Psoas muscle (tissue), 7 donors: ENCODE measurements at regions not wholly inside any gene's neighbourhood (a gene's known extent, or its start where the extent isn't known, plus 50 kb on each side); places are given as distances from the start of the nearest gene placed in this dataset.

Experiments
- ATAC-seq, 4 donors: fragments of 200-7000 bp; cut with Tn5 transposase; one replicate each; pipeline ENCODE4 v1.9.1; 2020; ENCODE audit warnings: moderate library complexity in 3 of 4, mild to moderate bottlenecking in 2 of 4
- DNase-seq, 2 donors: peaks; one replicate each; pipeline ENCODE4 v3.0.0-alpha.2; 2020
- H3K27ac ChIP-seq: fragments of 200-600 bp; one replicate; pipeline ENCODE4 v1.8.0; 2022
- H3K27me3 ChIP-seq, 3 donors: fragments of 200-600 bp in 1 of 3; one replicate each; pipeline versions ENCODE4 v1.6.1 to v1.8.0; 2013 to 2022; ENCODE audit warnings: low read length in 2 of 3, mild to moderate bottlenecking in 2 of 3, moderate library complexity in 1 of 3; ENCODE audit not compliant: insufficient read depth in 3 of 3
- H3K36me3 ChIP-seq, 2 donors: fragments of 200-600 bp in 1 of 2; one replicate each; pipeline versions ENCODE4 v1.6.1 to v1.8.0; 2013 to 2022; ENCODE audit warnings: low read depth in 1 of 2, mild to moderate bottlenecking in 1 of 2, moderate library complexity in 1 of 2; ENCODE audit not compliant: insufficient read depth in 1 of 2
- H3K4me1 ChIP-seq: fragments of 200-600 bp; one replicate; pipeline ENCODE4 v1.8.0; 2022
- H3K4me3 ChIP-seq: fragments of 200-600 bp; one replicate; pipeline ENCODE4 v1.8.0; 2022; ENCODE audit warnings: mild to moderate bottlenecking
- H3K9me3 ChIP-seq: fragments of 200-600 bp; one replicate; pipeline ENCODE4 v1.8.0; 2022
- WGBS, 3 donors: extraction: QIAGEN DNeasy Blood & Tissue Kit; methylation state at CpG; one replicate each; pipeline versions ENCODE4 v1.1.6 to v1.1.7; 2013; 5-methylcytosine and 5-hydroxymethylcytosine counted together
- intact Hi-C, 2 donors: fragments of 100-400 bp; cut with DNase I; formaldehyde crosslinking; loops; one replicate each; pipeline versions ENCODE4 v1.11.0 to v1.14.2; 2022
- TF ChIP-seq, protein P1 (sequence below): fragments of 200-600 bp; IDR thresholded peaks from one replicate; pipeline ENCODE4 v1.8.0; 2022; ENCODE audit warnings: antibody characterized with exemption
- donor health status: healthy with polysubstance abuse.
- donor health status: DM: no; HTN: no; CAD: no; lungs with moderate emphysema.
- donor health status: Bipolar disorder and iron deficiency.
- donor health status: healthy.
- donor health status: DM: yes; HTN: yes; CAD: no.
- donor health status: DM: no; HTN: no; CAD: no.
- donor health status: DM: yes; HTN: yes; CAD: no.

DNA sequence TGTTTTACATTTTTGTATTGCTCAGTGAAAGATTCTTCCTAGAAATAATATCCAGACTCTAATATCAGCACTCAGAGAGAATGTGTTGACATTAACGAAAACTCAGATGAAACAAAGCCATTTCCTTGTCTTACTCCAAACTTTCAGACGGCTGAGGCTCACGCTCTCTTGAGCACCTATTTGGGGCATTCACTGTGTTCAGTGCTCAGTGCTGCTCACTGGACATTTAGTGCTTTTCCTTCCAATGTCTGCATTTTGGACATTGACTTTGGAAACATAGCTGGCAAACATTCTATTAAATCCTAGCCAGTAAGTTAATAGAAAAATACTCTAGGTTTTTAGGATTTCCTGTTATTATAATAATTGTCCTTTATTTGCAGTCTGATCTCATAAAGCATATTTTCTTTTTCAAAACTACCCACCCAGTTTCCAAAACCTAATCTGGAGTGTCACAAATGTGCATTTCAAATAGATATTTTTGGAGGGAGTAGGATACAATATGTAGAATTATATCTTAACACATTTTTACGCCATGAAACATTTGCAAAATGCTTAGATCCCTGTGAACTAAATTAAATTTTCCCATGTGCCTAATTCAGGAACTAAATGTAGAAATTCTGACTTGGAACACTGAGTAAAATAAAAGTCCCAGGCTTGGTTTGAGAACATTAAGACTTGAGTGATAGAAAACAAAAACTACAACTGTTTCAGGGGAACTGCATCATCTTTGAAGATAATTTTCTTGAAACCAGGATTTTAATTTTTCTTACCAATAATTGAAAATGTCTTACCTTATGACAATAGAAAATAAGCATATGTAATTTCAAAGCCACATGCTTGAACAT is 91.7 kb upstream of the B3GAT2 start:
- Histone ChIP-seq H3K27ac (no peak overlapping the region), H3K36me3 (no peaks in the 10 kb centered on the region), H3K27me3 (no peaks in the 10 kb centered on the region), H3K9me3 (no peaks in the 10 kb centered on the region), H3K4me1 (no peaks in the 10 kb centered on the region), H3K4me3 (no peak overlapping the region)
- WGBS, 3 donors: 58 to 75% (median 69%) methylated on average over 4 of the region's 4 CpGs
- ATAC-seq (no peak), DNase-seq (no peak)
- intact Hi-C loops: no loop called here
- TF ChIP-seq, protein P1, sequence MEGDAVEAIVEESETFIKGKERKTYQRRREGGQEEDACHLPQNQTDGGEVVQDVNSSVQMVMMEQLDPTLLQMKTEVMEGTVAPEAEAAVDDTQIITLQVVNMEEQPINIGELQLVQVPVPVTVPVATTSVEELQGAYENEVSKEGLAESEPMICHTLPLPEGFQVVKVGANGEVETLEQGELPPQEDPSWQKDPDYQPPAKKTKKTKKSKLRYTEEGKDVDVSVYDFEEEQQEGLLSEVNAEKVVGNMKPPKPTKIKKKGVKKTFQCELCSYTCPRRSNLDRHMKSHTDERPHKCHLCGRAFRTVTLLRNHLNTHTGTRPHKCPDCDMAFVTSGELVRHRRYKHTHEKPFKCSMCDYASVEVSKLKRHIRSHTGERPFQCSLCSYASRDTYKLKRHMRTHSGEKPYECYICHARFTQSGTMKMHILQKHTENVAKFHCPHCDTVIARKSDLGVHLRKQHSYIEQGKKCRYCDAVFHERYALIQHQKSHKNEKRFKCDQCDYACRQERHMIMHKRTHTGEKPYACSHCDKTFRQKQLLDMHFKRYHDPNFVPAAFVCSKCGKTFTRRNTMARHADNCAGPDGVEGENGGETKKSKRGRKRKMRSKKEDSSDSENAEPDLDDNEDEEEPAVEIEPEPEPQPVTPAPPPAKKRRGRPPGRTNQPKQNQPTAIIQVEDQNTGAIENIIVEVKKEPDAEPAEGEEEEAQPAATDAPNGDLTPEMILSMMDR: no peak

DNA sequence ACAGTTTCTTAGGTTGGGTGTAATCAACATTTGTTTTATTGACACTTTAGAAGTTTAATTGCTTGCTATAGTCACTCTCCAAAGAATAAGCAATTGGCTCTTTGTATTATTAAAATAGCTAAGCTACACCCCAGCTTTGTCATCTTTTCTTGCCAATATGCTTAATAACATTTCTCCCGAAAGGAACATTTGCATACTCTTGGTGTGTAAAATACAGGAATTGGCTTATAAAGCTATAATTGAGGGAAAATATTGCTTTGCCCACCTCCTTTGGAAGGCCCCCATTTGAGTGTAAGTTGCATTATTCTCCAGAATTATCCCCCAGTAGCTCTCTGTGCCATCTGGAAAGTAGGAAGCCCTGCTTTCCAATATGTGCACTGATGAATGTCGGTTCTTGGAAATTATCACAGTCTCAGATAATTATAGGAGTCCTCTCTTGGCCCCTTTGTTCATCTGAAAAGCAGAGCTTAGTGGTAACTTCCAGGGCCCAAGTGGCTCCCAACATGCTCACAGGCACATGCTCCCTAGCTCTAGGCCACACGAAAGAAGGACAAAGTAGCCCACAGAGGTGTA is 92.4 kb upstream of the B3GAT2 start:
- Histone ChIP-seq H3K9me3 (no peaks in the 10 kb centered on the region), H3K27me3 (no peaks in the 10 kb centered on the region), H3K27ac (no peak overlapping the region), H3K36me3 (no peaks in the 10 kb centered on the region), H3K4me3 (no peak overlapping the region), H3K4me1 (no peaks in the 10 kb centered on the region)
- TF ChIP-seq, protein P1: no peak
- ATAC-seq (no peak), DNase-seq (no peak)
- WGBS, 3 donors: 69 to 78% (median 74%) methylated on average over 3 of the region's 3 CpGs
- intact Hi-C loops: no loop called here

DNA sequence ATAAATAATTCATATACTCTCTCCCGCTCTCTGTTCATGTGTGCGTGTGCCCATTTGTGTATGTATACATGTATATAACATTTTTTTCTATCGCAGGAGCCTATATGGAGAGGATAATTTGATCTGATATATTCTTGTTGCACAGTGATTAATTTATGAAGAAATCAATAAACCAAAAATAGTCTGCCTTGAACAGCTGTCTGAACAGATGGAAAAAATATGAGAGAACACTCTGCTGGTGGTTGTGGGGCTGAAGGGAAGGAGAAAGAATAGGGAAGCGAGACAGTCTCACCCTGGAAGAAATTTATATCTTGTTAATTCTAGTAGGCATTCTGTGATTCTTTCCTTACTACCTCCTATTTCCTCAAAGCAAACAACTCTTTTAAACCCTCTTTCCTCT is 96.6 kb upstream of the B3GAT2 start:
- Histone ChIP-seq H3K4me3 (no peak overlapping the region), H3K27me3 (no peaks in the 10 kb centered on the region), H3K4me1 (no peaks in the 10 kb centered on the region), H3K9me3 (no peaks in the 10 kb centered on the region), H3K27ac (no peak overlapping the region), H3K36me3 (no peaks in the 10 kb centered on the region)
- WGBS, 3 donors: 76 to 83% (median 80%) methylated on average over 4 of the region's 4 CpGs
- intact Hi-C loops: no loop called here
- DNase-seq (no peak), ATAC-seq (no peak)
- TF ChIP-seq, protein P1: no peak

DNA sequence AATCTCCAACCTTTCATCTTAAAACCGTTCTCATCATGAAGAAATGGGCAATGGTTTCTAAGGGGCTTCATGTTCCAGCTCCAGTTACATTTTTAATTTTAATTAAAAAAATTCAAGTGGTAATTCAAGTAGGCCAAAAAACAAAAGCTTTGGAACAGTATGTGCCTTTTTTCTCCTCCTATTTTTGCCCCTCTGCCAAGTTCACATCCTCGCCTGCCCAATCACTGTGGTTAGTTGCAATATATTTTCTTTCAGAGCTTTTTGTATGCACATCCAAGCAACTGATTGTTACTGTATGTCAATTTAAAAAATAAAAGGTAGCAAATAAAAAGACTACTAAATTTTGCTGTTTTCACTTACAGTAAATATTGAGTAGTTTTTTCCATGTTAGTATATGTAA is 99.8 kb upstream of the B3GAT2 start:
- Histone ChIP-seq H3K27me3 (no peaks in the 10 kb centered on the region), H3K36me3 (no peaks in the 10 kb centered on the region), H3K4me3 (no peak overlapping the region), H3K27ac (no peak overlapping the region), H3K4me1 (no peaks in the 10 kb centered on the region), H3K9me3 (no peaks in the 10 kb centered on the region)
- 29 to 39% (median 38%) methylated on average over 2 of the region's 2 CpGs for WGBS, 3 donors
- TF ChIP-seq, protein P1: no peak
- DNase-seq (no peak), ATAC-seq (no peak)
- intact Hi-C loops: no loop called here
